DOHH2 (cell line): ENCODE measurements at regions not wholly inside any gene's neighbourhood (a gene's known extent, or its start where the extent isn't known, plus 50 kb on each side); places are given as distances from the start of the nearest gene placed in this dataset.

Experiments
- CTCF ChIP-seq: fragments of 200-600 bp; sonication (generic); IDR thresholded peaks from one replicate; pipeline ENCODE4 v1.5.1; 2014; ENCODE audit warnings: antibody characterized with exemption, mild to moderate bottlenecking, low read depth, low read length; ENCODE audit not compliant: poor library complexity, severe bottlenecking
- EZH2phosphoT487 ChIP-seq: fragments of 200-600 bp; sonication (generic); IDR thresholded peaks from 2 replicates; pipeline ENCODE4 v1.6.1; 2017; ENCODE audit warnings: borderline replicate concordance, mild to moderate bottlenecking, antibody characterized with exemption, low read length, moderate library complexity, mixed read lengths

GRCh38 chr5:56575821-56576220 lies 239.5 kb upstream of the MAP3K1 start:
- TF ChIP-seq CTCF = no peak
- TF ChIP-seq EZH2phosphoT487 = no peak
